CD14-positive monocyte (primary cell): ENCODE measurements at regions not wholly inside any gene's neighbourhood (a gene's known extent, or its start where the extent isn't known, plus 50 kb on each side); places are given as distances from the start of the nearest gene placed in this dataset.

Source experiments
- DNase-seq, 3 donors: peaks; one replicate each; pipeline ENCODE4 v3.0.0-alpha.2; 2011 to 2022
- H2AFZ ChIP-seq: 2 replicates; pipeline ENCODE4 v1.6.0; 2012; ENCODE audit warnings: mild to moderate bottlenecking, low read depth, low read length, inconsistent platforms; ENCODE audit not compliant: insufficient read depth, poor library complexity, severe bottlenecking
- H3K27ac ChIP-seq, 2 donors: 1 replicate in 1 of 2; 2 replicates in 1 of 2; pipeline ENCODE4 v1.5.1; 2012 to 2013; ENCODE audit warnings: low read length in 2 of 2, control low read depth in 1 of 2, inconsistent platforms in 1 of 2, low read depth in 1 of 2, mild to moderate bottlenecking in 1 of 2
- H3K27me3 ChIP-seq, 2 donors: one replicate each; pipeline versions ENCODE4 v1.6.0 to v1.6.1; 2011 to 2013; ENCODE audit warnings: low read length in 2 of 2; ENCODE audit not compliant: control insufficient read depth in 2 of 2, insufficient read depth in 2 of 2
- H3K36me3 ChIP-seq, 2 donors: replicated peaks in 1 of 2; 1 replicate in 1 of 2; 2 replicates in 1 of 2; pipeline versions ENCODE4 v1.5.1 to v1.6.1; 2012 to 2013; ENCODE audit warnings: low read length in 2 of 2, control low read depth in 1 of 2, inconsistent platforms in 1 of 2, mild to moderate bottlenecking in 1 of 2; ENCODE audit not compliant: insufficient read depth in 2 of 2, control insufficient read depth in 1 of 2
- H3K4me1 ChIP-seq, 2 donors: 1 replicate in 1 of 2; 2 replicates in 1 of 2; pipeline versions ENCODE4 v1.5.1 to v1.6.1; 2012 to 2013; ENCODE audit warnings: low read length in 2 of 2, control low read depth in 1 of 2, inconsistent platforms in 1 of 2, mild to moderate bottlenecking in 1 of 2, moderate library complexity in 1 of 2; ENCODE audit not compliant: insufficient read depth in 2 of 2, control insufficient read depth in 1 of 2
- H3K4me2 ChIP-seq: replicated peaks from 2 replicates; pipeline ENCODE3; 2012; ENCODE audit warnings: low read length, moderate library complexity, mild to moderate bottlenecking; ENCODE audit not compliant: poor library complexity, severe bottlenecking; ENCODE audit errors: extremely low read depth
- H3K4me3 ChIP-seq, 3 experiments: fragments of 200-600 bp in 1 of 3; sonication (generic) in 1 of 3; replicated peaks in 1 of 3; 1 replicate in 2 of 3; 2 replicates in 1 of 3; pipeline ENCODE4 v1.5.1; 2011 to 2013; ENCODE audit warnings: low read length in 3 of 3, mild to moderate bottlenecking in 3 of 3, control low read depth in 2 of 3, low read depth in 2 of 3, inconsistent platforms in 1 of 3, moderate library complexity in 1 of 3
- H3K79me2 ChIP-seq: 2 replicates; pipeline ENCODE4 v1.6.0; 2012; ENCODE audit warnings: mild to moderate bottlenecking, control low read depth, inconsistent platforms, low read length, moderate library complexity; ENCODE audit not compliant: insufficient read depth
- H3K9ac ChIP-seq: 2 replicates; pipeline ENCODE4 v1.6.0; 2017; ENCODE audit warnings: low read length, mild to moderate bottlenecking; ENCODE audit not compliant: insufficient read depth, poor library complexity, severe bottlenecking
- H3K9me3 ChIP-seq, 2 donors: replicated peaks in 1 of 2; 1 replicate in 1 of 2; 2 replicates in 1 of 2; pipeline versions ENCODE4 v1.5.1 to v1.6.1; 2012 to 2013; ENCODE audit warnings: low read length in 2 of 2, control low read depth in 1 of 2; ENCODE audit not compliant: control insufficient read depth in 1 of 2, insufficient read depth in 1 of 2
- H4K20me1 ChIP-seq: 2 replicates; pipeline ENCODE4 v1.6.0; 2012; ENCODE audit warnings: mild to moderate bottlenecking, low read length, control low read depth, moderate library complexity; ENCODE audit not compliant: insufficient read depth
- H3K27ac Mint-ChIP-seq, 7 donors: one replicate each; pipeline ENCODE4 v1.8.0; 2020; ENCODE audit warnings: mild to moderate bottlenecking in 7 of 7, mixed read lengths in 7 of 7, moderate library complexity in 6 of 7, inconsistent platforms in 2 of 7
- H3K27me3 Mint-ChIP-seq, 3 donors: one replicate each; pipeline ENCODE4 v1.8.0; 2021 to 2022; ENCODE audit warnings: low read depth in 3 of 3, mild to moderate bottlenecking in 3 of 3, mixed read lengths in 3 of 3, moderate library complexity in 3 of 3, inconsistent platforms in 1 of 3
- H3K36me3 Mint-ChIP-seq, 2 donors: one replicate each; pipeline ENCODE4 v1.8.0; 2020; ENCODE audit warnings: mixed read lengths in 2 of 2, inconsistent platforms in 1 of 2, mild to moderate bottlenecking in 1 of 2
- H3K4me1 Mint-ChIP-seq: one replicate; pipeline ENCODE4 v1.8.0; 2020; ENCODE audit warnings: mild to moderate bottlenecking, mixed read lengths
- H3K4me3 Mint-ChIP-seq, 2 donors: one replicate each; pipeline ENCODE4 v1.8.0; 2020; ENCODE audit warnings: mild to moderate bottlenecking in 2 of 2, mixed read lengths in 2 of 2, moderate library complexity in 1 of 2
- H3K9me3 Mint-ChIP-seq, 7 donors: one replicate each; pipeline ENCODE4 v1.8.0; 2020 to 2022; ENCODE audit warnings: mixed read lengths in 7 of 7, mild to moderate bottlenecking in 6 of 7, moderate library complexity in 6 of 7, inconsistent platforms in 2 of 7
- WGBS: methylation state at CpG from one replicate; pipeline ENCODE4 v1.1.5; 2013; ENCODE audit warnings: missing lambda C conversion rate; ENCODE audit not compliant: insufficient coverage; 5-methylcytosine and 5-hydroxymethylcytosine counted together
- intact Hi-C, 2 donors: fragments of 100-400 bp; cut with micrococcal nuclease; formaldehyde crosslinking; loops; one replicate each; pipeline versions ENCODE4 v1.15.0 to v1.15.1; 2023
- TF ChIP-seq, protein P1 (sequence below): fragments of 200-600 bp; IDR thresholded peaks from one replicate; pipeline ENCODE4 v1.8.0; 2022; ENCODE audit warnings: antibody characterized with exemption, mild to moderate bottlenecking

DNA sequence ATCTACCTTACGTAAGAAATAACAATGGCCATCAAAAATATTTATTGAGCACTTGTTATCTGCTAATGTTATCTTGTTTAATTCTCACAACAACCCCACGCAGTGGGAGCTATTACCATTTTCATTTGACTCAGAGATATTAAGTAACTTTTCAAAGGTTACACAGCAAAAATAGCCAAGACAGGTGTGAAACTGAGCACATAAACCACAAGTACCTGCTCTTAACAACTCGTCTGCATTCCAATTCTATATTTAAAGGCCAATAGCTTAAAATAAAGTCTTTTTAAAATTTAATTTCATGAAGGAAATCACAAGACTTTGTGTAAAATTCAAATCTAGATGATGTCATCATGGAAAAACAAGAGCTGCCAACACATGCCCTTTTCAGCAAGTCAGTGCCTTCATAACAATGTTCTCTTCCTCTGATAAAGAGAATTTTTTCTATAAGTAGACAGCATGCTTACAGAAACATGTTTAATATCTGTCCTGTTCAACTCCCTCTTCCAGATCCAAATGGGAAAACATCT lies 111.6 kb downstream of the MED10 start:
- Mint-ChIP-seq H3K4me3 (no peak overlapping the region), H3K27ac (no peak overlapping the region), H3K36me3 (no peaks in the 10 kb centered on the region), H3K27me3 (no peaks in the 10 kb centered on the region), H3K4me1 (no peaks in the 10 kb centered on the region), H3K9me3 (peaks cover 3 to 8% (median 4%) of the 10 kb centered on the region in 7 donors)
- Histone ChIP-seq H2AFZ (no peak overlapping the region), H3K4me3 (no peak overlapping the region), H3K27me3 (no peaks in the 10 kb centered on the region), H3K4me2 (no peak overlapping the region), H4K20me1 (no peaks in the 10 kb centered on the region), H3K9ac (no peak overlapping the region), H3K79me2 (no peaks in the 10 kb centered on the region), H3K36me3 (no peaks in the 10 kb centered on the region), H3K4me1 (no peaks in the 10 kb centered on the region), H3K9me3 (no peaks in the 10 kb centered on the region), H3K27ac (no peak overlapping the region)
- intact Hi-C loops: no loop called here
- WGBS: no CpG with 5 or more reads among the region's 3 CpGs
- DNase-seq: no peak
- TF ChIP-seq, protein P1, sequence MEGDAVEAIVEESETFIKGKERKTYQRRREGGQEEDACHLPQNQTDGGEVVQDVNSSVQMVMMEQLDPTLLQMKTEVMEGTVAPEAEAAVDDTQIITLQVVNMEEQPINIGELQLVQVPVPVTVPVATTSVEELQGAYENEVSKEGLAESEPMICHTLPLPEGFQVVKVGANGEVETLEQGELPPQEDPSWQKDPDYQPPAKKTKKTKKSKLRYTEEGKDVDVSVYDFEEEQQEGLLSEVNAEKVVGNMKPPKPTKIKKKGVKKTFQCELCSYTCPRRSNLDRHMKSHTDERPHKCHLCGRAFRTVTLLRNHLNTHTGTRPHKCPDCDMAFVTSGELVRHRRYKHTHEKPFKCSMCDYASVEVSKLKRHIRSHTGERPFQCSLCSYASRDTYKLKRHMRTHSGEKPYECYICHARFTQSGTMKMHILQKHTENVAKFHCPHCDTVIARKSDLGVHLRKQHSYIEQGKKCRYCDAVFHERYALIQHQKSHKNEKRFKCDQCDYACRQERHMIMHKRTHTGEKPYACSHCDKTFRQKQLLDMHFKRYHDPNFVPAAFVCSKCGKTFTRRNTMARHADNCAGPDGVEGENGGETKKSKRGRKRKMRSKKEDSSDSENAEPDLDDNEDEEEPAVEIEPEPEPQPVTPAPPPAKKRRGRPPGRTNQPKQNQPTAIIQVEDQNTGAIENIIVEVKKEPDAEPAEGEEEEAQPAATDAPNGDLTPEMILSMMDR: no peak

DNA sequence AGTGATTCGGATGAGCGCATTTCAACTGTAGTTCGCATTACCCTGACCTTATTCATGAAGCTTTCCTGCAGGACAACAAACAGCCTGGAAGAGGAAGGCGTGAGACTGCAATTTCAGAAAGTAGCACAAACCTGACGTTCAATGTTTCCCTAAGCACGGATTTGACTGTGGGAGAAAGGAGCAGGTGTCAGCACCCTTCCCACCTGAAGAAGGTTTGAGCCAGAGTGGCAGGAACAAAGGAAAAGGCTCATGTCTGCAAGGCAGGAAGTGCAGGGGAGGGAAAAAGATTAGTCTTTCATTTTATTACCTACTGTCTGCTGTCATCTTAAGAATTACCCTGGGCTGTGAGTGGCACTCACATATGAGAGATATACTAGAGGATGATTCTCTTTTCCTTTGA lies 114.0 kb downstream of the MED10 start:
- Mint-ChIP-seq H3K36me3 (no peaks in the 10 kb centered on the region), H3K9me3 (peaks cover 0 to 13% (median 4%) of the 10 kb centered on the region in 7 donors), H3K4me3 (no peak overlapping the region), H3K27ac (no peak overlapping the region), H3K4me1 (no peaks in the 10 kb centered on the region), H3K27me3 (no peaks in the 10 kb centered on the region)
- no peak overlapping the region for H3K27ac ChIP-seq
- H3K9ac ChIP-seq: no peak overlapping the region
- H3K4me2 ChIP-seq: no peak overlapping the region
- H3K27me3 ChIP-seq: no peaks in the 10 kb centered on the region
- no peaks in the 10 kb centered on the region for H3K4me1 ChIP-seq
- no peak overlapping the region for H2AFZ ChIP-seq
- no peaks in the 10 kb centered on the region for H3K79me2 ChIP-seq
- WGBS: 86% methylated on average over 6 of the region's 6 CpGs
- no peak overlapping the region for H3K4me3 ChIP-seq
- H3K9me3 ChIP-seq: peaks cover 0 to 6% of the 10 kb centered on the region in 2 donors
- TF ChIP-seq, protein P1: no peak
- intact Hi-C loops: no loop called here
- no peaks in the 10 kb centered on the region for H4K20me1 ChIP-seq
- no peaks in the 10 kb centered on the region for H3K36me3 ChIP-seq
- DNase-seq: no peak
